ENCODE measurements at regions not wholly inside any gene's neighbourhood (a gene's known extent, or its start where the extent isn't known, plus 50 kb on each side); places are given as distances from the start of the nearest gene placed in this dataset.

GRCh38 chr3:59555593-59556315, 505.9 kb upstream of the CFAP20DC start:
- Histone ChIP-seq H3K36me3 (no peaks in the 10 kb centered on the region), H3K27ac (no peak overlapping the region), H3K9me3 (no peaks in the 10 kb centered on the region), H3K4me1 (peaks cover 0 to 8% (median 0%) of the 10 kb centered on the region in 12 donors), H3K4me3 (no peak overlapping the region), H3K27me3 (no peaks in the 10 kb centered on the region)
- no peak for TF ChIP-seq POLR2A (IDR thresholded peaks at IDR 0.05)
- TF ChIP-seq CTCF (IDR thresholded peaks at IDR 0.05): no peak
- DNase-seq: no peak
- 75 to 90% (median 82%) methylated on average over 6 of the region's 6 CpGs for WGBS, 4 donors
- intact Hi-C loops (cut with DNase I): loop anchor here in 1 of 10 donors (10.0 kb wide), 1 partner anchor 241 kb away; no protein-coding TSS in a partner anchor
- no peak for ATAC-seq

- Histone ChIP-seq H3K27me3 (no peaks in the 10 kb centered on the region), H3K9me3 (no peaks in the 10 kb centered on the region), H3K36me3 (no peaks in the 10 kb centered on the region), H3K4me3 (no peak overlapping the region), H3K27ac (no peak overlapping the region), H3K4me1 (peaks cover 0 to 10% (median 2%) of the 10 kb centered on the region in 12 donors)
- TF ChIP-seq POLR2A (IDR thresholded peaks at IDR 0.05) (no peak), CTCF (IDR thresholded peaks at IDR 0.05) (no peak)
- DNase-seq (no peak), ATAC-seq (no peak)
- intact Hi-C loops (cut with DNase I): loop anchor here in 1 of 10 donors (10.0 kb wide), 1 partner anchor 238 kb away; no protein-coding TSS in a partner anchor
- 74 to 82% (median 79%) methylated on average over 3 of the region's 3 CpGs for WGBS, 4 donors
Measured at GRCh38 chr3:59553076-59553475, 503.3 kb upstream of the CFAP20DC start.

- H3K27me3 ChIP-seq: no peaks in the 10 kb centered on the region
- H3K36me3 ChIP-seq: no peaks in the 10 kb centered on the region
- TF ChIP-seq CTCF (IDR thresholded peaks at IDR 0.05) (no peak), POLR2A (IDR thresholded peaks at IDR 0.05) (no peak)
- DNase-seq (no peak), ATAC-seq (peak in 2 of 4 donors; percentile 16 to 31)
- H3K4me3 ChIP-seq: no peak overlapping the region
- intact Hi-C loops (cut with DNase I): loop anchor here in 1 of 10 donors (10.0 kb wide), 1 partner anchor 237 kb away; no protein-coding TSS in a partner anchor
- peak overlapping the region in 1 of 12 donors; percentile 41 for H3K27ac ChIP-seq
- peaks cover 0 to 10% (median 2%) of the 10 kb centered on the region in 12 donors for H3K4me1 ChIP-seq
- WGBS, 4 donors: 34 to 57% (median 46%) methylated on average over 4 of the region's 4 CpGs
- H3K9me3 ChIP-seq: no peaks in the 10 kb centered on the region
Measured at GRCh38 chr3:59551834-59552233, 502.0 kb upstream of the CFAP20DC start.

GRCh38 chr3:59549962-59550361, 500.1 kb upstream of the CFAP20DC start:
- no peaks in the 10 kb centered on the region for H3K36me3 ChIP-seq
- WGBS, 4 donors: 56 to 75% (median 65%) methylated on average over 1 of the region's 1 CpG
- TF ChIP-seq POLR2A (IDR thresholded peaks at IDR 0.05): no peak
- TF ChIP-seq CTCF (IDR thresholded peaks at IDR 0.05): no peak
- no peak for DNase-seq
- ATAC-seq: no peak
- H3K9me3 ChIP-seq: no peaks in the 10 kb centered on the region
- no peak overlapping the region for H3K4me3 ChIP-seq
- no peak overlapping the region for H3K27ac ChIP-seq
- no peaks in the 10 kb centered on the region for H3K27me3 ChIP-seq
- H3K4me1 ChIP-seq: peaks cover 0 to 10% (median 2%) of the 10 kb centered on the region in 12 donors
- intact Hi-C loops (cut with DNase I): loop anchor here in 2 of 10 donors (10.0 kb wide), 1 partner anchor 235 kb away; no protein-coding TSS in a partner anchor

All from heart left ventricle (tissue), 16 donors.